GM12875 (cell line): ENCODE measurements at regions not wholly inside any gene's neighbourhood (a gene's known extent, or its start where the extent isn't known, plus 50 kb on each side); places are given as distances from the start of the nearest gene placed in this dataset.

ENCODE experiments used
- H3K4me3 ChIP-seq: one replicate; pipeline ENCODE4 v1.5.1; 2011; ENCODE audit warnings: low read depth, low read length, control low read depth
- TF ChIP-seq, protein P1 (sequence below): IDR thresholded peaks from 2 replicates; pipeline ENCODE4 v1.5.1; 2011; ENCODE audit warnings: low read depth, mild to moderate bottlenecking, control low read depth, inconsistent platforms, low read length, moderate library complexity, borderline replicate concordance; ENCODE audit not compliant: insufficient read depth

GRCh38 chr4:181608181-181608580, 635.0 kb upstream of the TENM3 start:
- no peak overlapping the region for H3K4me3 ChIP-seq
- TF ChIP-seq, protein P1, sequence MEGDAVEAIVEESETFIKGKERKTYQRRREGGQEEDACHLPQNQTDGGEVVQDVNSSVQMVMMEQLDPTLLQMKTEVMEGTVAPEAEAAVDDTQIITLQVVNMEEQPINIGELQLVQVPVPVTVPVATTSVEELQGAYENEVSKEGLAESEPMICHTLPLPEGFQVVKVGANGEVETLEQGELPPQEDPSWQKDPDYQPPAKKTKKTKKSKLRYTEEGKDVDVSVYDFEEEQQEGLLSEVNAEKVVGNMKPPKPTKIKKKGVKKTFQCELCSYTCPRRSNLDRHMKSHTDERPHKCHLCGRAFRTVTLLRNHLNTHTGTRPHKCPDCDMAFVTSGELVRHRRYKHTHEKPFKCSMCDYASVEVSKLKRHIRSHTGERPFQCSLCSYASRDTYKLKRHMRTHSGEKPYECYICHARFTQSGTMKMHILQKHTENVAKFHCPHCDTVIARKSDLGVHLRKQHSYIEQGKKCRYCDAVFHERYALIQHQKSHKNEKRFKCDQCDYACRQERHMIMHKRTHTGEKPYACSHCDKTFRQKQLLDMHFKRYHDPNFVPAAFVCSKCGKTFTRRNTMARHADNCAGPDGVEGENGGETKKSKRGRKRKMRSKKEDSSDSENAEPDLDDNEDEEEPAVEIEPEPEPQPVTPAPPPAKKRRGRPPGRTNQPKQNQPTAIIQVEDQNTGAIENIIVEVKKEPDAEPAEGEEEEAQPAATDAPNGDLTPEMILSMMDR: no peak

GRCh38 chr4:181611033-181611711, 632.0 kb upstream of the TENM3 start:
- TF ChIP-seq, protein P1: no peak
- H3K4me3 ChIP-seq: no peak overlapping the region

GRCh38 chr4:181611946-181612600, 631.1 kb upstream of the TENM3 start:
- no peak overlapping the region for H3K4me3 ChIP-seq
- TF ChIP-seq, protein P1: no peak

DNA sequence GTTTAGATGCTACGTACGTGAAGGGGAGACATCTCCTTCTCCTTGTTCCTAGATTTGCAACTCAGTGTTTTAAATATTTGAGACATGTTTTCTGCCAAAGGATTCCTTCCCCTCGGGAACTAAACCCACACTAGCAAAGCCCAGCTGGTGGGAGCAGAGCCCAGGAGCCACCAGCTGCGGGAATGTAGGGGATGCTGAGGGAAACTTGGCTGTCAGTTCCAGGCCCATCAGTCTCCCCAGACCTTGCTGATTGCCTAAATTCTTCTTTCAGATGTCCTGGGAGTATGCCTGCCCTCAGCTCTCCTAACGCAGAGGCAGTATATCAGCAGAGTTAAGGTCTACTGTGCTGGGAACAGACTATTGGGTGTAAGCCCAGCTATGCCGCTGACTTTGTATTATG, 630.0 kb upstream of the TENM3 start:
- TF ChIP-seq, protein P1: no peak
- H3K4me3 ChIP-seq: no peak overlapping the region

- no peak overlapping the region for H3K4me3 ChIP-seq
- TF ChIP-seq, protein P1: no peak
These were observed 625.1 kb upstream of the TENM3 start for GRCh38 chr4:181618038-181618618.

GRCh38 chr4:181618896-181619295, 624.3 kb upstream of the TENM3 start:
- H3K4me3 ChIP-seq: no peak overlapping the region
- TF ChIP-seq, protein P1: no peak

- H3K4me3 ChIP-seq: no peak overlapping the region
- TF ChIP-seq, protein P1: no peak
These were observed 623.6 kb upstream of the TENM3 start for GRCh38 chr4:181619651-181620050.
